ENCODE measurements at regions not wholly inside any gene's neighbourhood (a gene's known extent, or its start where the extent isn't known, plus 50 kb on each side); places are given as distances from the start of the nearest gene placed in this dataset.

DNA sequence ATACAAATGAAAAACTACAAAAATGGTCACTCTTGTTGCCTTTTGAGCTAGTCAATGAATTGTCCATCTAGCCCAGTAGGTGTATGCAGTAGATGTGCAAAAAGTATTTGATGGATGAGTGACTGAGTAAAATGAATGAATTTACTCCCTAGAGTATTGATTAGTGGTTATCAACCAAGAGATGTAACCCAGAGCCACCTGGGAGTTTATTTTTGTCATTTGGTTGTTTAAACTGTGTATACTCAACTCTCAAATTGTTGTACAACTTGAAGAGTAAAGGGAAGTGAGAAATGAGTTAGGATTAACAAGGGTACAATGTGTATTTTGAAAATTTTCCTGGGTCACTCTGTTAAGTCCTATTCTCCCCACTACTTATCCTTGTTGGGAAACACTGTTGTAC lies 124.1 kb upstream of the TMCO5A start:
- TF ChIP-seq, protein P1, sequence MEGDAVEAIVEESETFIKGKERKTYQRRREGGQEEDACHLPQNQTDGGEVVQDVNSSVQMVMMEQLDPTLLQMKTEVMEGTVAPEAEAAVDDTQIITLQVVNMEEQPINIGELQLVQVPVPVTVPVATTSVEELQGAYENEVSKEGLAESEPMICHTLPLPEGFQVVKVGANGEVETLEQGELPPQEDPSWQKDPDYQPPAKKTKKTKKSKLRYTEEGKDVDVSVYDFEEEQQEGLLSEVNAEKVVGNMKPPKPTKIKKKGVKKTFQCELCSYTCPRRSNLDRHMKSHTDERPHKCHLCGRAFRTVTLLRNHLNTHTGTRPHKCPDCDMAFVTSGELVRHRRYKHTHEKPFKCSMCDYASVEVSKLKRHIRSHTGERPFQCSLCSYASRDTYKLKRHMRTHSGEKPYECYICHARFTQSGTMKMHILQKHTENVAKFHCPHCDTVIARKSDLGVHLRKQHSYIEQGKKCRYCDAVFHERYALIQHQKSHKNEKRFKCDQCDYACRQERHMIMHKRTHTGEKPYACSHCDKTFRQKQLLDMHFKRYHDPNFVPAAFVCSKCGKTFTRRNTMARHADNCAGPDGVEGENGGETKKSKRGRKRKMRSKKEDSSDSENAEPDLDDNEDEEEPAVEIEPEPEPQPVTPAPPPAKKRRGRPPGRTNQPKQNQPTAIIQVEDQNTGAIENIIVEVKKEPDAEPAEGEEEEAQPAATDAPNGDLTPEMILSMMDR (conservative IDR thresholded peaks at IDR 0.05; ENCODE audit: low read depth, low read length) = no peak
- H3K4me2 ChIP-seq = no peak overlapping the region

DNA sequence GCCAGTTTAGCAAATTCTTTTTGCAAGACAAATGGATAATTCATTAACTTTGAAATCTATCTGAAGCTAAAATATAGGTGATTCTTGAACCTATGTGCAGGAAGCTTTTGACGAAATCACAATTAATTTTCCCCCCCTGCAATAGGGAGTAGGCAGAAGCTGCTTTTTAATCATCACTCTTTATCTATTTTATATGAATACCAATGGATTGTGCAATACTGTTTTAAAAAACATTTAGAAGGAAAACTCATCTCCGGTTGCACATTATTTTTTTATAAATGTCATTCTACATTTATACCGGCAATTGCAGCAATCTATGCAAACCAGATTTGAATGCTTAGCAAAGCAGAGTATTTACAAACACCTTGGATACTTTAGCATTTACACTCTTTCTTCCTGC lies 121.1 kb upstream of the TMCO5A start:
- Histone ChIP-seq H3K36me3 (ENCODE audit: insufficient read depth) (no peaks in the 10 kb centered on the region), H3K27ac (no peak overlapping the region), H3K4me1 (ENCODE audit: low read depth, poor library complexity, severe bottlenecking) (no peaks in the 10 kb centered on the region), H3K4me2 (no peak overlapping the region), H4K20me1 (ENCODE audit: insufficient read depth) (no peaks in the 10 kb centered on the region), H3K9ac (no peak overlapping the region), H3K79me2 (ENCODE audit: insufficient read depth, low read depth) (no peaks in the 10 kb centered on the region), H3K27me3 (ENCODE audit: insufficient read depth, low read depth) (no peaks in the 10 kb centered on the region), H3K4me3 (IDR thresholded peaks at IDR 0.05; ENCODE audit: insufficient read depth, low read depth, low read length) (no peak overlapping the region), H2AFZ (ENCODE audit: low read depth) (no peak overlapping the region)
- TF ChIP-seq, protein P1 (conservative IDR thresholded peaks at IDR 0.05; ENCODE audit: low read depth, low read length) = no peak

More for the DNA sequence above, 124.1 kb upstream of the TMCO5A start:
- no peak overlapping the region for H3K9ac ChIP-seq
- H3K4me3 ChIP-seq (IDR thresholded peaks at IDR 0.05; ENCODE audit: insufficient read depth, low read depth, low read length) = no peak overlapping the region
- no peaks in the 10 kb centered on the region for H3K79me2 ChIP-seq (ENCODE audit: insufficient read depth, low read depth)
- H3K27ac ChIP-seq = no peak overlapping the region
- H4K20me1 ChIP-seq (ENCODE audit: insufficient read depth) = no peaks in the 10 kb centered on the region
- H2AFZ ChIP-seq (ENCODE audit: low read depth) = no peak overlapping the region
- no peaks in the 10 kb centered on the region for H3K36me3 ChIP-seq (ENCODE audit: insufficient read depth)
- no peaks in the 10 kb centered on the region for H3K4me1 ChIP-seq (ENCODE audit: low read depth, poor library complexity, severe bottlenecking)
- no peaks in the 10 kb centered on the region for H3K27me3 ChIP-seq (ENCODE audit: insufficient read depth, low read depth)

DNA sequence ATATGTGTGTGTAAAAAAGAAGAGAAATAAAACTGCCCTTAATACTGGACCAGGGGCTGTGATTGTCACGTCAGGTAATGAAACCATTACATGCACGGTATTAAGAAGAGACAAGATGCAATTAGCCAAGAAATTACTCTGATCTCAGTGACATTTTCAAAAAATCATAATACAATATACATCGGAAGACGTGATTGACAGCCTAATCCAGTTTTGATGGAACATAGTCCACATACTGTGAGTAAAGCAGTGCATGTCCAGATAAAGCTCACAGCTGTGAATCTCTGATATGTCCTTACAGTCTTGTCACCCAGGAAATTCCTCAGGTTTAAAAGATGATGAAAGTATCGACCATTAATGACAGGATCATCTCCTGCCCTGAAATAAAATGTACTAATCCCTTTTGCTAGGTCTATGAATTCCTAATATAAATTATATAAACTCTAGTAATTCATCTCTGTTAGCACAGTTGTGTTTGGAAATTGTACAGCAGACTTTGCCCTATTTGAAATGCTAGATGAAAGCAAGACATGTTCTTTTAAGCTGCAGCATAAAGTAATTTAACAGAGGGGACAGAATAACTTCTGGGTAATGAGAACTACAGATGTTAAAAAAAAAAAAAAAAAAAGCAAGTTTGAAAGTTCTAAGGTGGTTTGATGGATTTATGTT lies 119.5 kb upstream of the TMCO5A start:
- TF ChIP-seq, protein P1 (conservative IDR thresholded peaks at IDR 0.05; ENCODE audit: low read depth, low read length) = no peak
- H3K4me3 ChIP-seq (IDR thresholded peaks at IDR 0.05; ENCODE audit: insufficient read depth, low read depth, low read length) = no peak overlapping the region

DNA sequence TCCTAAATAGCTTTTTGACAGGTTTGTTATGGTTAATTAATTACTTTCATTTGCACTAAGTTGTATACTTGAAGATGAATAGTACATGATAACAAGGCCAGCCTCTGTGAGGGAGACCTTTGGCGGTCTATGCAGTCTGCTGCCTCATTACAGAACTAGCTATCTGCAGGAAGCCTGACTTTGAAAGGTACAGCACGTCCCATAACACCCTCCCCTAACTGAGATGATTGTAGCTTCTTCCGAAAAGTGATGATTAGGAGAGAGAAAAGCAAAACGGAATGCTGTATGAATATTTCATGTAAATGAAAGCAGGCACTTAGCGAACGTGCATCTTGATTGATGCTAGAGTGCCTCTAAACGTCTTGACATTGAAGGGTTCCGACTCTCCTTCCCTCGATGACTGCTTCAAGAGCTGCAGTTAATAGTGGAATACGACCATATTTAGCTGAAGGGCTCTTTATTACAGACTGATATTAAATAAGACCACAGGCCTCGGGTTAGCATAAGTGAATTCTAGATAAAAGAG lies 116.2 kb upstream of the TMCO5A start:
- no peak overlapping the region for H3K4me3 ChIP-seq (IDR thresholded peaks at IDR 0.05; ENCODE audit: insufficient read depth, low read depth, low read length)
- no peaks in the 10 kb centered on the region for H3K27me3 ChIP-seq (ENCODE audit: insufficient read depth, low read depth)
- no peak overlapping the region for H2AFZ ChIP-seq (ENCODE audit: low read depth)
- no peaks in the 10 kb centered on the region for H3K4me1 ChIP-seq (ENCODE audit: low read depth, poor library complexity, severe bottlenecking)
- H3K9ac ChIP-seq = no peak overlapping the region
- H3K27ac ChIP-seq = no peak overlapping the region
- TF ChIP-seq, protein P1 (conservative IDR thresholded peaks at IDR 0.05; ENCODE audit: low read depth, low read length) = no peak
- no peaks in the 10 kb centered on the region for H3K79me2 ChIP-seq (ENCODE audit: insufficient read depth, low read depth)
- no peaks in the 10 kb centered on the region for H4K20me1 ChIP-seq (ENCODE audit: insufficient read depth)
- no peak overlapping the region for H3K4me2 ChIP-seq
- H3K36me3 ChIP-seq (ENCODE audit: insufficient read depth) = no peaks in the 10 kb centered on the region

More for the DNA sequence above, 119.5 kb upstream of the TMCO5A start:
- Histone ChIP-seq H3K79me2 (ENCODE audit: insufficient read depth, low read depth) (no peaks in the 10 kb centered on the region), H3K4me1 (ENCODE audit: low read depth, poor library complexity, severe bottlenecking) (no peaks in the 10 kb centered on the region), H3K9ac (no peak overlapping the region), H3K27me3 (ENCODE audit: insufficient read depth, low read depth) (no peaks in the 10 kb centered on the region), H4K20me1 (ENCODE audit: insufficient read depth) (no peaks in the 10 kb centered on the region), H2AFZ (ENCODE audit: low read depth) (no peak overlapping the region), H3K4me2 (no peak overlapping the region), H3K27ac (no peak overlapping the region), H3K36me3 (ENCODE audit: insufficient read depth) (no peaks in the 10 kb centered on the region)

All from KMS-11 (cell line).